Left lung (tissue), 4 donors: ENCODE measurements at regions not wholly inside any gene's neighbourhood (a gene's known extent, or its start where the extent isn't known, plus 50 kb on each side); places are given as distances from the start of the nearest gene placed in this dataset.
A peak's percentile ranks its signal among the peaks of the same experiment; 100 is the strongest.

Experiments
- ATAC-seq: fragments of 200-7000 bp; cut with Tn5 transposase; one replicate; pipeline ENCODE4 v1.9.1; 2020; ENCODE audit warnings: moderate library complexity
- DNase-seq, 4 donors: peaks; one replicate each; pipeline ENCODE4 v3.0.0-alpha.2; 2013 to 2020
- H3K27ac ChIP-seq, 2 donors: fragments of 200-600 bp; sonication (generic) in 1 of 2; one replicate each; pipeline versions ENCODE4 v1.5.0 to v1.8.0; 2020 to 2021
- H3K27me3 ChIP-seq, 2 donors: fragments of 200-600 bp; sonication (generic) in 1 of 2; one replicate each; pipeline versions ENCODE4 v1.5.0 to v1.8.0; 2020 to 2021
- H3K36me3 ChIP-seq, 2 donors: fragments of 200-600 bp; sonication (generic) in 1 of 2; one replicate each; pipeline versions ENCODE4 v1.5.0 to v1.8.0; 2020 to 2021
- H3K4me1 ChIP-seq, 2 donors: fragments of 200-600 bp; one replicate each; pipeline ENCODE4 v1.8.0; 2021
- H3K4me3 ChIP-seq, 2 donors: fragments of 200-600 bp; sonication (generic) in 1 of 2; one replicate each; pipeline versions ENCODE4 v1.5.0 to v1.8.0; 2020 to 2021; ENCODE audit warnings: mild to moderate bottlenecking in 1 of 2
- H3K9me3 ChIP-seq, 2 donors: fragments of 200-600 bp; sonication (generic) in 1 of 2; one replicate each; pipeline versions ENCODE4 v1.5.0 to v1.8.0; 2020 to 2021
- intact Hi-C, 2 donors: fragments of 100-400 bp; cut with DNase I; formaldehyde crosslinking; loops; one replicate each; pipeline versions ENCODE4 v1.11.2 to v1.14.2; 2022
- TF ChIP-seq, protein P1 (sequence below), 2 donors: fragments of 200-600 bp; sonication (generic) in 1 of 2; IDR thresholded peaks; one replicate each; pipeline versions ENCODE4 v1.5.0 to v1.8.0; 2021; ENCODE audit warnings: antibody characterized with exemption in 2 of 2
- donor health status: DM: no; HTN: yes; CAD: no.
- donor health status: DM: no; HTN: no; CAD: no.

DNA sequence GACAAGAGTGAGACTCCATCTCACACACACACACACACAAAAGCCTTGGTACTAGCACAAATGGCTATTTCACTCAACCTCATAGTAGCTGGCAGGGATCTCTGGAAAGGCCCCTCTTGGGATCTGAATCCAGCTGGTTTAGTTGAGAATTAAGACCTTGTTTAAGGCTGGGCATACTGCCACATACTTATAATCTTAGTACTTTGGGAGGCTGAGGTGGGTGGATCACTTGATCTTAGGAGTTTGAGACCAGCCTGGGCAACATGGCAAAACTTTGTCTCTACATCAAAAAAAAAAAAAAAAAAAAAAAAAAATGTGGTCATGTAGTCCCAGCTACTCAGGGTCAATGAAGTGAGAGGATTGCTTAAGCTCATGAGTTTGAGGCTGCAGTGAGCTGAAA is 628.3 kb downstream of the MMUT start:
- intact Hi-C loops: no loop called here
- H3K27ac ChIP-seq: no peak overlapping the region
- H3K27me3 ChIP-seq: no peaks in the 10 kb centered on the region
- H3K9me3 ChIP-seq: peaks cover 0 to 2% of the 10 kb centered on the region in 2 donors
- no peaks in the 10 kb centered on the region for H3K36me3 ChIP-seq
- DNase-seq (no peak), ATAC-seq (no peak)
- no peak overlapping the region for H3K4me3 ChIP-seq
- no peaks in the 10 kb centered on the region for H3K4me1 ChIP-seq
- TF ChIP-seq, protein P1, sequence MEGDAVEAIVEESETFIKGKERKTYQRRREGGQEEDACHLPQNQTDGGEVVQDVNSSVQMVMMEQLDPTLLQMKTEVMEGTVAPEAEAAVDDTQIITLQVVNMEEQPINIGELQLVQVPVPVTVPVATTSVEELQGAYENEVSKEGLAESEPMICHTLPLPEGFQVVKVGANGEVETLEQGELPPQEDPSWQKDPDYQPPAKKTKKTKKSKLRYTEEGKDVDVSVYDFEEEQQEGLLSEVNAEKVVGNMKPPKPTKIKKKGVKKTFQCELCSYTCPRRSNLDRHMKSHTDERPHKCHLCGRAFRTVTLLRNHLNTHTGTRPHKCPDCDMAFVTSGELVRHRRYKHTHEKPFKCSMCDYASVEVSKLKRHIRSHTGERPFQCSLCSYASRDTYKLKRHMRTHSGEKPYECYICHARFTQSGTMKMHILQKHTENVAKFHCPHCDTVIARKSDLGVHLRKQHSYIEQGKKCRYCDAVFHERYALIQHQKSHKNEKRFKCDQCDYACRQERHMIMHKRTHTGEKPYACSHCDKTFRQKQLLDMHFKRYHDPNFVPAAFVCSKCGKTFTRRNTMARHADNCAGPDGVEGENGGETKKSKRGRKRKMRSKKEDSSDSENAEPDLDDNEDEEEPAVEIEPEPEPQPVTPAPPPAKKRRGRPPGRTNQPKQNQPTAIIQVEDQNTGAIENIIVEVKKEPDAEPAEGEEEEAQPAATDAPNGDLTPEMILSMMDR (IDR thresholded peaks at IDR 0.05): no peak

DNA sequence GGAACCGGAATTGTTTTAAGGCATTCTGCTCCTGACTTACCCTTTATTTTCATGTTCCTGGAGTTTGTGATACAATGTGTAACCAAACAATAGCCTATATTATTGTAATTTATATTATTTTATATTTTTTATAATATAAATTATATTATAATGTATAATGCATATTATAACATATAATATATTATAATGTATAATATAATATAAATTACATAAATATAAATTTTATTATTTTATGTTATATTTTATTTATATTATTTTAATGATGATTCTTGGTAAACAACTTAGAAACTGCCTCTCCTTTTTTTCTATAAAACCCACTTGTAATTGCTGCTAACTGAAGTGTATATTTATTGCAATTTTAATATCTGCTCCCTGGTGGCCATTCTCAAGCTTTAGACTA is 629.1 kb downstream of the MMUT start:
- ATAC-seq (no peak), DNase-seq (no peak)
- H3K9me3 ChIP-seq: no peaks in the 10 kb centered on the region
- no peaks in the 10 kb centered on the region for H3K27me3 ChIP-seq
- no peak overlapping the region for H3K4me3 ChIP-seq
- H3K36me3 ChIP-seq: no peaks in the 10 kb centered on the region
- H3K27ac ChIP-seq: no peak overlapping the region
- TF ChIP-seq, protein P1 (IDR thresholded peaks at IDR 0.05): no peak
- no peaks in the 10 kb centered on the region for H3K4me1 ChIP-seq
- intact Hi-C loops: no loop called here

- DNase-seq (no peak), ATAC-seq (peak; percentile 81)
- TF ChIP-seq, protein P1 (IDR thresholded peaks at IDR 0.05): no peak
- H3K4me3 ChIP-seq: no peak overlapping the region
- no peak overlapping the region for H3K27ac ChIP-seq
- H3K27me3 ChIP-seq: no peaks in the 10 kb centered on the region
- no peaks in the 10 kb centered on the region for H3K9me3 ChIP-seq
- H3K4me1 ChIP-seq: no peaks in the 10 kb centered on the region
- intact Hi-C loops: no loop called here
- H3K36me3 ChIP-seq: no peaks in the 10 kb centered on the region
Measured at GRCh38 chr6:48826901-48827701, 636.0 kb downstream of the MMUT start.

- DNase-seq (no peak), ATAC-seq (no peak)
- H3K9me3 ChIP-seq: no peaks in the 10 kb centered on the region
- intact Hi-C loops: no loop called here
- no peaks in the 10 kb centered on the region for H3K27me3 ChIP-seq
- TF ChIP-seq, protein P1 (IDR thresholded peaks at IDR 0.05): no peak
- H3K27ac ChIP-seq: no peak overlapping the region
- H3K36me3 ChIP-seq: no peaks in the 10 kb centered on the region
- H3K4me1 ChIP-seq: no peaks in the 10 kb centered on the region
- no peak overlapping the region for H3K4me3 ChIP-seq
Measured at GRCh38 chr6:48826152-48826515, 636.9 kb downstream of the MMUT start.

GRCh38 chr6:48825501-48826151 is 637.4 kb downstream of the MMUT start:
- ATAC-seq (no peak), DNase-seq (no peak)
- TF ChIP-seq, protein P1 (IDR thresholded peaks at IDR 0.05): no peak
- H3K4me3 ChIP-seq: no peak overlapping the region
- intact Hi-C loops: no loop called here
- no peak overlapping the region for H3K27ac ChIP-seq
- H3K4me1 ChIP-seq: no peaks in the 10 kb centered on the region
- H3K27me3 ChIP-seq: no peaks in the 10 kb centered on the region
- no peaks in the 10 kb centered on the region for H3K36me3 ChIP-seq
- no peaks in the 10 kb centered on the region for H3K9me3 ChIP-seq
